Stomach (tissue), 8 donors: ENCODE measurements at regions not wholly inside any gene's neighbourhood (a gene's known extent, or its start where the extent isn't known, plus 50 kb on each side); places are given as distances from the start of the nearest gene placed in this dataset.

Source experiments
- DNase-seq, 2 donors: peaks; one replicate each; pipeline versions ENCODE4 v3.0.0 to v3.0.0-alpha.2; 2013 to 2019
- H3K27ac ChIP-seq, 5 donors: fragments of 200-600 bp in 4 of 5; sonication (generic) in 4 of 5; one replicate each; pipeline ENCODE4 v1.5.1; 2013 to 2019; ENCODE audit warnings: mild to moderate bottlenecking in 1 of 5, moderate library complexity in 1 of 5
- H3K27me3 ChIP-seq, 3 donors: fragments of 200-600 bp; sonication (generic); one replicate each; pipeline ENCODE4 v1.5.1; 2017 to 2019; ENCODE audit warnings: mixed run types in 1 of 3
- H3K36me3 ChIP-seq, 4 donors: fragments of 200-600 bp; sonication (generic); 1 replicate in 3 of 4; 2 replicates in 1 of 4; pipeline ENCODE4 v1.5.1; 2016 to 2019
- H3K4me1 ChIP-seq, 4 donors: fragments of 200-600 bp; sonication (generic); one replicate each; pipeline ENCODE4 v1.5.1; 2016 to 2019
- H3K4me3 ChIP-seq, 4 donors: fragments of 200-600 bp; sonication (generic) in 3 of 4; one replicate each; pipeline ENCODE4 v1.5.1; 2016 to 2019; ENCODE audit warnings: mild to moderate bottlenecking in 1 of 4
- H3K9me3 ChIP-seq, 4 donors: fragments of 200-600 bp; sonication (generic); one replicate each; pipeline ENCODE4 v1.5.1; 2016 to 2019
- CTCF ChIP-seq, 7 experiments: fragments of 450-650 bp in 4 of 7; fragments of 200-600 bp in 3 of 7; sonication (generic) in 3 of 7; IDR thresholded peaks; one replicate each; pipeline ENCODE4 v1.5.1; 2016 to 2019; ENCODE audit warnings: antibody characterized with exemption in 7 of 7, control low read depth in 2 of 7, mild to moderate bottlenecking in 1 of 7
- EP300 ChIP-seq: sonication (generic); formaldehyde crosslinking; IDR thresholded peaks from one replicate; pipeline ENCODE4 v1.6.1; 2017; ENCODE audit warnings: antibody characterized with exemption
- POLR2A ChIP-seq, 4 donors: fragments of 450-650 bp; IDR thresholded peaks; one replicate each; pipeline ENCODE4 v1.6.1; 2016; ENCODE audit warnings: antibody characterized with exemption in 4 of 4, control low read depth in 2 of 4, mild to moderate bottlenecking in 1 of 4, moderate library complexity in 1 of 4
- POLR2AphosphoS5 ChIP-seq, 3 donors: sonication (generic); formaldehyde crosslinking; IDR thresholded peaks; one replicate each; pipeline ENCODE4 v1.6.1; 2016; ENCODE audit warnings: antibody characterized with exemption in 3 of 3
- WGBS, 5 donors: extraction: QIAGEN DNeasy Blood & Tissue Kit in 3 of 5; methylation state at CpG; one replicate each; pipeline versions ENCODE4 v1.1.5 to v1.1.7; 2013 to 2018; 5-methylcytosine and 5-hydroxymethylcytosine counted together
- intact Hi-C: fragments of 100-400 bp; cut with DNase I; formaldehyde crosslinking; loops from one replicate; pipeline ENCODE4 v1.15.1; 2023; ENCODE audit warnings: low total_unique reads
- donor health status: healthy with polysubstance abuse.
- donor health status: Bipolar disorder and iron deficiency.
- donor health status: healthy.

GRCh38 chr20:50434321-50434652 is 75.9 kb upstream of the PTPN1 start:
- H3K9me3 ChIP-seq = no peaks in the 10 kb centered on the region
- 70 to 95% (median 91%) methylated on average over 1 of the region's 1 CpG for WGBS, 5 donors
- H3K4me3 ChIP-seq = no peak overlapping the region
- no peaks in the 10 kb centered on the region for H3K27me3 ChIP-seq
- H3K27ac ChIP-seq = peak overlapping the region in 4 of 5 donors; percentile 14 to 77 (median 40)
- DNase-seq = no peak
- intact Hi-C loops = no loop called here
- TF ChIP-seq POLR2A (IDR thresholded peaks at IDR 0.05) = no peak
- H3K4me1 ChIP-seq = peaks cover 7 to 37% (median 16%) of the 10 kb centered on the region in 4 donors
- H3K36me3 ChIP-seq = no peaks in the 10 kb centered on the region

GRCh38 chr20:50434653-50435396 is 75.4 kb upstream of the PTPN1 start:
- TF ChIP-seq POLR2A (IDR thresholded peaks at IDR 0.05) = no peak
- peak in 2 of 3 donors; percentile 28 for TF ChIP-seq POLR2AphosphoS5 (IDR thresholded peaks at IDR 0.05)
- Histone ChIP-seq H3K9me3 (no peaks in the 10 kb centered on the region), H3K27ac (peak overlapping the region in 4 of 5 donors; percentile 14 to 77 (median 40)), H3K27me3 (no peaks in the 10 kb centered on the region), H3K4me1 (peaks cover 7 to 36% (median 16%) of the 10 kb centered on the region in 4 donors), H3K36me3 (no peaks in the 10 kb centered on the region), H3K4me3 (no peak overlapping the region)
- no peak for DNase-seq
- 34 to 46% (median 39%) methylated on average over 6 of the region's 6 CpGs for WGBS, 5 donors
- intact Hi-C loops = no loop called here

- TF ChIP-seq POLR2A (IDR thresholded peaks at IDR 0.05) (no peak), POLR2AphosphoS5 (IDR thresholded peaks at IDR 0.05) (no peak), EP300 (no peak), CTCF (IDR thresholded peaks at IDR 0.05) (no peak)
- Histone ChIP-seq H3K27ac (peak overlapping the region in 4 of 5 donors; percentile 4 to 77 (median 22)), H3K27me3 (no peaks in the 10 kb centered on the region)
Measured at GRCh38 chr20:50435397-50436051, 74.7 kb upstream of the PTPN1 start.

GRCh38 chr20:50436052-50436656 is 74.0 kb upstream of the PTPN1 start:
- no peak for TF ChIP-seq POLR2A (IDR thresholded peaks at IDR 0.05)
- TF ChIP-seq POLR2AphosphoS5 (IDR thresholded peaks at IDR 0.05) = no peak
- no peak for TF ChIP-seq CTCF (IDR thresholded peaks at IDR 0.05)
- TF ChIP-seq EP300 = no peak
- peak overlapping the region in 3 of 5 donors; percentile 4 to 77 (median 30) for H3K27ac ChIP-seq
- WGBS, 5 donors = 56 to 67% (median 59%) methylated on average over 6 of the region's 6 CpGs
- peaks cover 7 to 25% (median 18%) of the 10 kb centered on the region in 4 donors for H3K4me1 ChIP-seq
- no peaks in the 10 kb centered on the region for H3K9me3 ChIP-seq
- no peak overlapping the region for H3K4me3 ChIP-seq
- no peaks in the 10 kb centered on the region for H3K36me3 ChIP-seq
- intact Hi-C loops = no loop called here
- no peak for DNase-seq
- H3K27me3 ChIP-seq = no peaks in the 10 kb centered on the region

More at GRCh38 chr20:50435397-50436051, 74.7 kb upstream of the PTPN1 start:
- intact Hi-C loops = no loop called here
- DNase-seq = no peak
- Histone ChIP-seq H3K4me3 (no peak overlapping the region), H3K36me3 (no peaks in the 10 kb centered on the region), H3K4me1 (peaks cover 7 to 29% (median 18%) of the 10 kb centered on the region in 4 donors), H3K9me3 (no peaks in the 10 kb centered on the region)
- WGBS, 5 donors = 83 to 88% (median 87%) methylated on average over 22 of the region's 22 CpGs

- WGBS, 5 donors = 76 to 82% (median 80%) methylated on average over 8 of the region's 8 CpGs
- no peaks in the 10 kb centered on the region for H3K36me3 ChIP-seq
- intact Hi-C loops = no loop called here
- peak overlapping the region in 2 of 5 donors; percentile 30 to 77 for H3K27ac ChIP-seq
- no peak for DNase-seq
- no peak overlapping the region for H3K4me3 ChIP-seq
- H3K27me3 ChIP-seq = no peaks in the 10 kb centered on the region
- peaks cover 7 to 27% (median 20%) of the 10 kb centered on the region in 4 donors for H3K4me1 ChIP-seq
- no peaks in the 10 kb centered on the region for H3K9me3 ChIP-seq
- TF ChIP-seq EP300 = no peak
- TF ChIP-seq POLR2AphosphoS5 (IDR thresholded peaks at IDR 0.05) = no peak
- TF ChIP-seq CTCF (IDR thresholded peaks at IDR 0.05) = no peak
- TF ChIP-seq POLR2A (IDR thresholded peaks at IDR 0.05) = no peak
Measured at GRCh38 chr20:50436696-50437095, 73.5 kb upstream of the PTPN1 start.
